HepG2 (cell line): ENCODE measurements at regions not wholly inside any gene's neighbourhood (a gene's known extent, or its start where the extent isn't known, plus 50 kb on each side); places are given as distances from the start of the nearest gene placed in this dataset.

ENCODE experiments used
- CEBPZ ChIP-seq: IDR thresholded peaks from 2 replicates; pipeline ENCODE4 v1.6.1; 2012; ENCODE audit warnings: low read length, improper control_type of control experiment
- CTCF ChIP-seq: sonication (generic); formaldehyde crosslinking; IDR thresholded peaks from 2 replicates; pipeline ENCODE4 v1.5.0; 2020; ENCODE audit warnings: mild to moderate bottlenecking, missing genetic modification reagents, moderate library complexity
- FOXM1 ChIP-seq: sonication (generic); formaldehyde crosslinking; IDR thresholded peaks from 2 replicates; pipeline ENCODE4 v1.5.0; 2020; ENCODE audit warnings: missing genetic modification reagents
- GTF2F1 ChIP-seq: fragments of 150-350 bp; IDR thresholded peaks from 2 replicates; pipeline ENCODE4 v1.6.1; 2014; ENCODE audit warnings: low read length
- MZF1 ChIP-seq: sonication (generic); formaldehyde crosslinking; IDR thresholded peaks from 2 replicates; pipeline ENCODE4 v1.8.1; 2023; ENCODE audit warnings: mild to moderate bottlenecking, missing genetic modification reagents, borderline replicate concordance
- ZNF205 ChIP-seq: IDR thresholded peaks from 2 replicates; pipeline ENCODE4 v1.6.1; 2018; ENCODE audit warnings: missing biosample characterization, missing genetic modification reagents
- ZNF839 ChIP-seq: sonication (generic); formaldehyde crosslinking; IDR thresholded peaks from 2 replicates; pipeline ENCODE4 v1.4.0; 2020; ENCODE audit warnings: missing genetic modification reagents, mild to moderate bottlenecking, borderline replicate concordance

GRCh38 chr9:96109680-96110351 is 192.2 kb downstream of the HSD17B3 start:
- TF ChIP-seq CEBPZ (no peak), MZF1 (CRISPR knock-in tag) (no peak), ZNF839 (no peak), GTF2F1 (no peak), ZNF205 (no peak), FOXM1 (CRISPR knock-in tag) (no peak), CTCF (CRISPR knock-in tag) (no peak)
